Natural killer cell treated with Interleukin-12 subunit alpha and Interleukin-12 subunit beta and Interleukin-15 and Interleukin-18, amount 100 ng/mL, for 72 hours (primary cell): ENCODE measurements at regions not wholly inside any gene's neighbourhood (a gene's known extent, or its start where the extent isn't known, plus 50 kb on each side); places are given as distances from the start of the nearest gene placed in this dataset.

Experiments
- ATAC-seq, 2 donors: fragments of 150-1000 bp; cut with Tn5 transposase in 1 of 2; sonication (Bioruptor Pico), chemical (Tn5 transposase) in 1 of 2; 2 replicates each; pipeline ENCODE4 v1.10.0; 2021
- DNase-seq: peaks from one replicate; pipeline ENCODE4 v3.0.0; 2022; ENCODE audit warnings: low spot score
- H3K27ac Mint-ChIP-seq, 2 donors: 1 replicate in 1 of 2; 2 replicates in 1 of 2; pipeline ENCODE4 v1.8.0; 2022; ENCODE audit warnings: mixed read lengths in 2 of 2, mild to moderate bottlenecking in 1 of 2, moderate library complexity in 1 of 2
- H3K27me3 Mint-ChIP-seq, 2 donors: 1 replicate in 1 of 2; 2 replicates in 1 of 2; pipeline ENCODE4 v1.8.0; 2022; ENCODE audit warnings: mixed read lengths in 2 of 2
- H3K36me3 Mint-ChIP-seq: one replicate; pipeline ENCODE4 v1.8.0; 2022; ENCODE audit warnings: mixed read lengths
- H3K4me1 Mint-ChIP-seq, 2 donors: 1 replicate in 1 of 2; 2 replicates in 1 of 2; pipeline ENCODE4 v1.8.0; 2022; ENCODE audit warnings: low read depth in 2 of 2, mixed read lengths in 2 of 2, mild to moderate bottlenecking in 1 of 2
- H3K4me3 Mint-ChIP-seq: one replicate; pipeline ENCODE4 v1.8.0; 2022; ENCODE audit warnings: mixed read lengths
- H3K9me3 Mint-ChIP-seq: 2 replicates; pipeline ENCODE4 v1.8.0; 2022; ENCODE audit warnings: mixed read lengths

- ATAC-seq (no peak), DNase-seq (peak; percentile 51)
- Mint-ChIP-seq H3K27ac (no peak overlapping the region), H3K4me1 (peaks cover 0 to 5% of the 10 kb centered on the region in 2 donors), H3K9me3 (peaks cover 9% of the 10 kb centered on the region), H3K4me3 (no peak overlapping the region), H3K27me3 (peaks cover 22 to 38% of the 10 kb centered on the region in 2 donors), H3K36me3 (peaks cover 10% of the 10 kb centered on the region)
Measured at GRCh38 chr20:24769878-24770627, 179.0 kb upstream of the CST7 start.

GRCh38 chr20:24770628-24771541, 178.2 kb upstream of the CST7 start:
- no peak for ATAC-seq
- H3K9me3 Mint-ChIP-seq = peaks cover 9% of the 10 kb centered on the region
- peaks cover 0 to 5% of the 10 kb centered on the region in 2 donors for H3K4me1 Mint-ChIP-seq
- no peak overlapping the region for H3K4me3 Mint-ChIP-seq
- H3K27me3 Mint-ChIP-seq = peaks cover 26 to 46% of the 10 kb centered on the region in 2 donors
- no peak overlapping the region for H3K27ac Mint-ChIP-seq
- peaks cover 16% of the 10 kb centered on the region for H3K36me3 Mint-ChIP-seq
- no peak for DNase-seq

GRCh38 chr20:24771542-24772061, 177.5 kb upstream of the CST7 start:
- H3K4me3 Mint-ChIP-seq = no peak overlapping the region
- DNase-seq (no peak), ATAC-seq (no peak)

GRCh38 chr20:24772667-24773066, 176.4 kb upstream of the CST7 start:
- Mint-ChIP-seq H3K4me3 (no peak overlapping the region), H3K27ac (no peak overlapping the region), H3K9me3 (peaks cover 9% of the 10 kb centered on the region), H3K27me3 (peaks cover 34 to 55% of the 10 kb centered on the region in 2 donors), H3K36me3 (peaks cover 16% of the 10 kb centered on the region), H3K4me1 (peaks cover 0 to 5% of the 10 kb centered on the region in 2 donors)
- ATAC-seq = no peak
- no peak for DNase-seq

More at GRCh38 chr20:24771542-24772061, 177.5 kb upstream of the CST7 start:
- Mint-ChIP-seq H3K27ac (no peak overlapping the region), H3K9me3 (peaks cover 9% of the 10 kb centered on the region), H3K36me3 (peaks cover 16% of the 10 kb centered on the region), H3K27me3 (peaks cover 32 to 53% of the 10 kb centered on the region in 2 donors), H3K4me1 (peaks cover 0 to 5% of the 10 kb centered on the region in 2 donors)

GRCh38 chr20:24773168-24773567, 175.9 kb upstream of the CST7 start:
- Mint-ChIP-seq H3K27ac (peak overlapping the region in 1 of 2 donors; percentile 42), H3K4me1 (peaks cover 0 to 5% of the 10 kb centered on the region in 2 donors), H3K36me3 (peaks cover 16% of the 10 kb centered on the region), H3K4me3 (no peak overlapping the region), H3K9me3 (peaks cover 9% of the 10 kb centered on the region), H3K27me3 (peaks cover 37 to 55% of the 10 kb centered on the region in 2 donors)
- ATAC-seq (no peak), DNase-seq (no peak)

GRCh38 chr20:24773751-24774201, 175.3 kb upstream of the CST7 start:
- Mint-ChIP-seq H3K4me1 (peaks cover 0 to 5% of the 10 kb centered on the region in 2 donors), H3K9me3 (peaks cover 9% of the 10 kb centered on the region), H3K4me3 (no peak overlapping the region), H3K27ac (peak overlapping the region in 1 of 2 donors; percentile 42), H3K36me3 (peaks cover 16% of the 10 kb centered on the region), H3K27me3 (peaks cover 38 to 51% of the 10 kb centered on the region in 2 donors)
- no peak for DNase-seq
- peak; percentile 59 to 78 for ATAC-seq

- Mint-ChIP-seq H3K36me3 (peaks cover 16% of the 10 kb centered on the region), H3K4me3 (no peak overlapping the region), H3K27ac (no peak overlapping the region), H3K9me3 (peaks cover 9% of the 10 kb centered on the region), H3K4me1 (peaks cover 0 to 5% of the 10 kb centered on the region in 2 donors), H3K27me3 (peaks cover 41 to 46% of the 10 kb centered on the region in 2 donors)
- ATAC-seq = no peak
- no peak for DNase-seq
Measured at GRCh38 chr20:24775966-24776365, 173.1 kb upstream of the CST7 start.

- peaks cover 9% of the 10 kb centered on the region for H3K9me3 Mint-ChIP-seq
- H3K27ac Mint-ChIP-seq = no peak overlapping the region
- peak; percentile 50 for DNase-seq
- H3K36me3 Mint-ChIP-seq = peaks cover 16% of the 10 kb centered on the region
- H3K4me1 Mint-ChIP-seq = peaks cover 0 to 5% of the 10 kb centered on the region in 2 donors
- no peak for ATAC-seq
- peaks cover 34 to 39% of the 10 kb centered on the region in 2 donors for H3K27me3 Mint-ChIP-seq
- H3K4me3 Mint-ChIP-seq = no peak overlapping the region
Measured at GRCh38 chr20:24776755-24777271, 172.3 kb upstream of the CST7 start.

GRCh38 chr20:24777746-24778145, 171.3 kb upstream of the CST7 start:
- ATAC-seq (no peak), DNase-seq (peak; percentile 23)
- peaks cover 29 to 30% of the 10 kb centered on the region in 2 donors for H3K27me3 Mint-ChIP-seq
- H3K4me3 Mint-ChIP-seq = no peak overlapping the region
- H3K27ac Mint-ChIP-seq = no peak overlapping the region
- peaks cover 9% of the 10 kb centered on the region for H3K9me3 Mint-ChIP-seq
- peaks cover 0 to 5% of the 10 kb centered on the region in 2 donors for H3K4me1 Mint-ChIP-seq
- peaks cover 16% of the 10 kb centered on the region for H3K36me3 Mint-ChIP-seq

GRCh38 chr20:24778585-24779031, 170.5 kb upstream of the CST7 start:
- Mint-ChIP-seq H3K4me1 (peaks cover 0 to 8% of the 10 kb centered on the region in 2 donors), H3K27ac (no peak overlapping the region), H3K27me3 (peaks cover 28 to 32% of the 10 kb centered on the region in 2 donors), H3K36me3 (peaks cover 16% of the 10 kb centered on the region), H3K4me3 (no peak overlapping the region), H3K9me3 (peaks cover 9% of the 10 kb centered on the region)
- DNase-seq (peak; percentile 39), ATAC-seq (no peak)

- Mint-ChIP-seq H3K36me3 (peaks cover 16% of the 10 kb centered on the region), H3K27me3 (peaks cover 26 to 31% of the 10 kb centered on the region in 2 donors), H3K9me3 (peaks cover 9% of the 10 kb centered on the region), H3K4me1 (peaks cover 0 to 6% of the 10 kb centered on the region in 2 donors), H3K4me3 (no peak overlapping the region), H3K27ac (no peak overlapping the region)
- no peak for ATAC-seq
- DNase-seq = no peak
Measured at GRCh38 chr20:24779131-24779530, 169.9 kb upstream of the CST7 start.

GRCh38 chr20:24779946-24780345, 169.1 kb upstream of the CST7 start:
- H3K27me3 Mint-ChIP-seq = peaks cover 18 to 23% of the 10 kb centered on the region in 2 donors
- H3K9me3 Mint-ChIP-seq = peaks cover 1% of the 10 kb centered on the region
- H3K4me1 Mint-ChIP-seq = peaks cover 7 to 11% of the 10 kb centered on the region in 2 donors
- no peak overlapping the region for H3K4me3 Mint-ChIP-seq
- H3K27ac Mint-ChIP-seq = no peak overlapping the region
- DNase-seq (peak; percentile 15), ATAC-seq (no peak)
- H3K36me3 Mint-ChIP-seq = peaks cover 7% of the 10 kb centered on the region

GRCh38 chr20:24780674-24781417, 168.2 kb upstream of the CST7 start:
- Mint-ChIP-seq H3K4me3 (no peak overlapping the region), H3K36me3 (no peaks in the 10 kb centered on the region), H3K27me3 (peaks cover 9 to 18% of the 10 kb centered on the region in 2 donors), H3K27ac (no peak overlapping the region), H3K9me3 (no peaks in the 10 kb centered on the region), H3K4me1 (peaks cover 16 to 17% of the 10 kb centered on the region in 2 donors)
- peak; percentile 47 for DNase-seq
- no peak for ATAC-seq
